ENCODE measurements at regions not wholly inside any gene's neighbourhood (a gene's known extent, or its start where the extent isn't known, plus 50 kb on each side); places are given as distances from the start of the nearest gene placed in this dataset.

DNA sequence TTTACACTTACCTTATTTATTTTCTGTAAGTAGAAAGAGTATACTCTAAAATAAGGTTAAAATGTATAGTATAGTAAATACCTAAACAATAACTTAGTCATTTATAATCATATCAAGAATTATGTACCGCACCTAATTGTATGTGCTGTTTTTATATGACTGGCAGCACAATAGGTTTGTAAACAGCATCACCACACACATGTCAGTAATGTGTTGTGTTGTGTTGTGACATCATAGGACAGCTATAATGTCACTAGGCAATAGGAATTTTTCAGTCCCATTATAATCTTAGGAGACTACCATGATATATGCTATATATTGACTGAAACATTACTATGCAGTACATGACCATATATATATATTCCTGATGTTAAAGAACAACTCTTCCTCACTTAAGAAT, 99.9 kb upstream of the CNTN4 start:
- TF ChIP-seq, protein P1, sequence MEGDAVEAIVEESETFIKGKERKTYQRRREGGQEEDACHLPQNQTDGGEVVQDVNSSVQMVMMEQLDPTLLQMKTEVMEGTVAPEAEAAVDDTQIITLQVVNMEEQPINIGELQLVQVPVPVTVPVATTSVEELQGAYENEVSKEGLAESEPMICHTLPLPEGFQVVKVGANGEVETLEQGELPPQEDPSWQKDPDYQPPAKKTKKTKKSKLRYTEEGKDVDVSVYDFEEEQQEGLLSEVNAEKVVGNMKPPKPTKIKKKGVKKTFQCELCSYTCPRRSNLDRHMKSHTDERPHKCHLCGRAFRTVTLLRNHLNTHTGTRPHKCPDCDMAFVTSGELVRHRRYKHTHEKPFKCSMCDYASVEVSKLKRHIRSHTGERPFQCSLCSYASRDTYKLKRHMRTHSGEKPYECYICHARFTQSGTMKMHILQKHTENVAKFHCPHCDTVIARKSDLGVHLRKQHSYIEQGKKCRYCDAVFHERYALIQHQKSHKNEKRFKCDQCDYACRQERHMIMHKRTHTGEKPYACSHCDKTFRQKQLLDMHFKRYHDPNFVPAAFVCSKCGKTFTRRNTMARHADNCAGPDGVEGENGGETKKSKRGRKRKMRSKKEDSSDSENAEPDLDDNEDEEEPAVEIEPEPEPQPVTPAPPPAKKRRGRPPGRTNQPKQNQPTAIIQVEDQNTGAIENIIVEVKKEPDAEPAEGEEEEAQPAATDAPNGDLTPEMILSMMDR (conservative IDR thresholded peaks at IDR 0.05; ENCODE audit: low read depth, low read length) = no peak
- H3K4me3 ChIP-seq (ENCODE audit: low read depth, low read length) = no peak overlapping the region
- DNase-seq (ENCODE audit: low read depth) = no peak

DNA sequence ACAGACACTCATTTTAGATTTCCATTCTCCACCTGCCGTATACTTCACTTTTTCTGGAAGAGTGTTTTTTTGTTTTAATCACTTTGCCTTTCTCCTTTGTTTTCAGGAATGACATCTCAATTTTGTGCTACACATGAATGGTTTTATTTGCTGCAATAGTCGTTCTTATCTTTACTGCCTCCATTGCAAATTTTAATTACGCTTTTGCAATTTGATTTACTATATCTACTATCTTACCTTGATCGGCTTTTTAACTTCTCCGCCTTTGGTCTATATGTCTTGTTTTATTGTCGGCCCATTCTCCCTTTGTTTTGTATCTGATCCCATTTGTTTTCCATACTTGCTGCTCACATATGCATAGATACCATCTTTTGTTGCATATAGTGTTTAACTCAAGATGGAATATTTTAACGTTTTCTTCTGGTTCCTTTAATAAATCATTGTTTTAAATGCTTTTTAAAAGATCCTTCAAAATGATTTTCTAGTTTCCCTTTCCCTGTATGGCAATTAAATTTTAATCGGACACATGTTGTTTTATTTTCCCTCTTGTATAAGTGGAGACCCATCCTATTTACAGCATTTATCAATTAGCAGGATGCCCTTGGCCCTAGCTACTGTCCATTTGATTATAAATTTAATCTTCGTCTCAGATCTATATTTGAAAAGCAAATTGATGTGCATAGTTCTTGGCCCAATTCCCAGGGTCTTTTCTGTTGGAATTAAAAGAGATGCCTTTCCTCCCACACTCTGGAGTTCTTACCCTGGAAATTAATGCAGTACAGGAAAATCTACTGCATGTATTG, 97.2 kb upstream of the CNTN4 start:
- TF ChIP-seq, protein P1 (conservative IDR thresholded peaks at IDR 0.05; ENCODE audit: low read depth, low read length) = no peak
- DNase-seq (ENCODE audit: low read depth) = no peak
- H3K4me3 ChIP-seq (ENCODE audit: low read depth, low read length) = no peak overlapping the region

DNA sequence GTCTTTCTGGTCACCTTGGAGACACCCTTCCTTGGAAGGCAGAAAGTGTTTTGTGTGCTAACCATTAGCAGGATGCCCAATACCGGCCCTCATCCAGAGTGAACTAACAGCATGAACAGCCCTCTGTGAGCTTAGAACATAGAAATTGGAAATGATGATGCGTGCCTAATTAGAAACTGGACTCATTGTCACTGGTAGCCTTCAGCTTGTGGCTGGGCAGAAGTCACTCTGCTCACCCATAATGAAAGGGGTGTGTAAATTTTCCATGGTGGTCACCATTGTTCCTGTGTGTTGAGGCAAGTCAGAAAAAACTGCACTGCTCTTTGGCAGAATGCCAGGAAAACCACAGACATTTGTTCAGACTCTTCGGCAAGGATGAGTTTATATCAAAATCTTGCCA, 74.7 kb upstream of the CNTN4 start:
- no peak overlapping the region for H3K4me3 ChIP-seq (ENCODE audit: low read depth, low read length)
- TF ChIP-seq, protein P1 (conservative IDR thresholded peaks at IDR 0.05; ENCODE audit: low read depth, low read length) = no peak
- peak; percentile 19 for DNase-seq (ENCODE audit: low read depth)

DNA sequence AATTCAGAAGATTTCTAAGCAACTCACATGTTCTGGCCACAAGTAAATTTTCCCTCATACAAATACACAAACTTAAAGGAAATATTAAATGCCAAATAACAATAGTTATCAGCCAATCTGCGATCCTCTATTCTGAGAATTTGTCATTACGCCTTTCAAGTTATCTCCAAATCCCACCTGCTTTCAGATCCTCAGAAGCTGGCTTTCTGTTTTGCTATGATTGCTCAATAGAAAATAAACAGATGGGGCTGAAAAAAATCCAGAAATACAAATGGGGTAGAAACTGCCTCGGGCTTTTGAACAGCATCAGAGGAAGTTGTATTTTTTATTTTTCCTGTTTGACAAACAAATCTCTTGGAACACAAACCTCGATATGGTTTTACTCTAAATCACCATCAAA, 74.0 kb upstream of the CNTN4 start:
- TF ChIP-seq, protein P1 (conservative IDR thresholded peaks at IDR 0.05; ENCODE audit: low read depth, low read length) = no peak
- DNase-seq (ENCODE audit: low read depth) = no peak
- no peak overlapping the region for H3K4me3 ChIP-seq (ENCODE audit: low read depth, low read length)

DNA sequence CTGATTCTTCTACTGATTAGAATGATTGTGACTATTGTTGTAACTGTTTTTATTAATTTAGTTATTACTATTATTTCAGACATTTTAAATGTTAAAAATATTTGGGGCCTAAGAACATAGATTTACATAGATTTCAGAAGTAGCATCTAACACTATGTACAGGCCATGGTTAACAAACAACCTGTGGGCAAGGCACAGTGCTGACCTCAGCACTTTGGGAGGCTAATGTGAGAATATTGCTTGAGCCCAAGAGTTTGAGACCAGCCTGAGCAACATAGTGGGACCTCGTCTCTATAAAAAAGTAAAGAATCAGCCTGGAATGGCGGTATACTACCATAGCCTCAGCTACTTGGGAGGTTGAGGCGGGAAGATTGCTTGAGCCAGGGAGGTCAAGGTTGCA, 69.1 kb upstream of the CNTN4 start:
- H3K4me3 ChIP-seq (ENCODE audit: low read depth, low read length) = no peak overlapping the region
- TF ChIP-seq, protein P1 (conservative IDR thresholded peaks at IDR 0.05; ENCODE audit: low read depth, low read length) = no peak
- no peak for DNase-seq (ENCODE audit: low read depth)

DNA sequence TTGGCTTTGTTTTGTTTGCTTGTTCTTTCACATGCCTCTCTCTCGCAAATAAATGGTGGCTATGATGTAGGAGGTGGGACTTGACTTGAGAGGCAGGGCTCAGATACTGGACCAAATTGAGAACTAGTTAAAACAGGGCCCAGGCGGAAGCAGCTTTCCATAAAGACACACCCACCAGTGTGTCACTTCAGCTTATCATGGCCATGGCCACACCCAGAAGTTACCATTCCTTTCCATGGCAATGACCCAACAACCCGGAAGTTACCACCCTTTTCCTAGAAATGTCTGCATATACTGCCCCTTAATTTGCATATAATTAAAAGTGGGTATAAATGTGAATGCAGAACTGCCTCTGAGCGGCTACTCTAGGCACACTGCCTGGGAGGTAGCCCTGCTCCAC, 62.6 kb upstream of the CNTN4 start:
- DNase-seq (ENCODE audit: low read depth) = no peak
- no peak overlapping the region for H3K4me3 ChIP-seq (ENCODE audit: low read depth, low read length)
- TF ChIP-seq, protein P1 (conservative IDR thresholded peaks at IDR 0.05; ENCODE audit: low read depth, low read length) = no peak

DNA sequence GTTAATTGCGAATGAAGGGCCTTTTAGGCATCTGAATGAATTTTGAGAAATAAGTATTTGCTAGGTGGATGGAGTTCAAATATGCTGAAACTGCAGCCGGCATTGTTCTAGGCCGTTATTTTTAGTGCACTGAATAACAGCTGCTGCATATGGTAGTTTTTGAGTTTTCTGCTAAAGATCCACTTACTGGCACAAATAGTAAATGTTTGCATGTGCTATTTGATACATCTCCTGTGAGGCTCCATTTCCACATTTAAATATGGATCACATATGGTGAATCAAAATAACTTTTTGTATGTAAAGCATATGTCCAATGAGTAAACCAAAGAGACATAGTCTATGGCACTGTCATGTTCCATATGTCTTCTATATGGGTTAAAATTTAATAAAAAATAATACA, 56.7 kb upstream of the CNTN4 start:
- no peak overlapping the region for H3K4me3 ChIP-seq (ENCODE audit: low read depth, low read length)
- DNase-seq (ENCODE audit: low read depth) = no peak
- TF ChIP-seq, protein P1 (conservative IDR thresholded peaks at IDR 0.05; ENCODE audit: low read depth, low read length) = no peak

Measured in epithelial cell of proximal tubule (primary cell).